ENCODE measurements at regions not wholly inside any gene's neighbourhood (a gene's known extent, or its start where the extent isn't known, plus 50 kb on each side); places are given as distances from the start of the nearest gene placed in this dataset.

- no peak overlapping the region for H3K4me3 ChIP-seq (ENCODE audit: low read length)
- POLR2A ChIA-PET: no interaction called here
- H3K27ac ChIP-seq (ENCODE audit: low read depth in 1 of 2, low read length in 2 of 2): no peak overlapping the region
- Mint-ChIP-seq H3K4me1 (ENCODE audit: low read depth) (no peaks in the 10 kb centered on the region), H3K4me3 (no peak overlapping the region), H3K27ac (no peak overlapping the region), H3K36me3 (ENCODE audit: low read depth) (no peaks in the 10 kb centered on the region), H3K9me3 (no peaks in the 10 kb centered on the region), H3K27me3 (no peaks in the 10 kb centered on the region)
- intact Hi-C loops (cut with DNase I, micrococcal nuclease): no loop called here
- H3K9me3 ChIP-seq (ENCODE audit: control insufficient read depth in 1 of 2, insufficient read depth in 1 of 2, low read length in 2 of 2): no peaks in the 10 kb centered on the region
- no peaks in the 10 kb centered on the region for H3K36me3 ChIP-seq (ENCODE audit: insufficient read depth, low read length)
- CTCF ChIA-PET: no interaction called here
- TF ChIP-seq, protein P1, sequence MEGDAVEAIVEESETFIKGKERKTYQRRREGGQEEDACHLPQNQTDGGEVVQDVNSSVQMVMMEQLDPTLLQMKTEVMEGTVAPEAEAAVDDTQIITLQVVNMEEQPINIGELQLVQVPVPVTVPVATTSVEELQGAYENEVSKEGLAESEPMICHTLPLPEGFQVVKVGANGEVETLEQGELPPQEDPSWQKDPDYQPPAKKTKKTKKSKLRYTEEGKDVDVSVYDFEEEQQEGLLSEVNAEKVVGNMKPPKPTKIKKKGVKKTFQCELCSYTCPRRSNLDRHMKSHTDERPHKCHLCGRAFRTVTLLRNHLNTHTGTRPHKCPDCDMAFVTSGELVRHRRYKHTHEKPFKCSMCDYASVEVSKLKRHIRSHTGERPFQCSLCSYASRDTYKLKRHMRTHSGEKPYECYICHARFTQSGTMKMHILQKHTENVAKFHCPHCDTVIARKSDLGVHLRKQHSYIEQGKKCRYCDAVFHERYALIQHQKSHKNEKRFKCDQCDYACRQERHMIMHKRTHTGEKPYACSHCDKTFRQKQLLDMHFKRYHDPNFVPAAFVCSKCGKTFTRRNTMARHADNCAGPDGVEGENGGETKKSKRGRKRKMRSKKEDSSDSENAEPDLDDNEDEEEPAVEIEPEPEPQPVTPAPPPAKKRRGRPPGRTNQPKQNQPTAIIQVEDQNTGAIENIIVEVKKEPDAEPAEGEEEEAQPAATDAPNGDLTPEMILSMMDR (IDR thresholded peaks at IDR 0.05): no peak
- ATAC-seq (ENCODE audit: poor library complexity) (no peak), DNase-seq (no peak)
- H3K4me1 ChIP-seq (ENCODE audit: insufficient read depth, low read length): no peaks in the 10 kb centered on the region
- H3K27me3 ChIP-seq (ENCODE audit: control insufficient read depth in 1 of 2, insufficient read depth in 2 of 2, low read length in 2 of 2): no peaks in the 10 kb centered on the region
Observed at GRCh38 chr5:111856876-111857466, 100.0 kb upstream of the NREP start.

DNA sequence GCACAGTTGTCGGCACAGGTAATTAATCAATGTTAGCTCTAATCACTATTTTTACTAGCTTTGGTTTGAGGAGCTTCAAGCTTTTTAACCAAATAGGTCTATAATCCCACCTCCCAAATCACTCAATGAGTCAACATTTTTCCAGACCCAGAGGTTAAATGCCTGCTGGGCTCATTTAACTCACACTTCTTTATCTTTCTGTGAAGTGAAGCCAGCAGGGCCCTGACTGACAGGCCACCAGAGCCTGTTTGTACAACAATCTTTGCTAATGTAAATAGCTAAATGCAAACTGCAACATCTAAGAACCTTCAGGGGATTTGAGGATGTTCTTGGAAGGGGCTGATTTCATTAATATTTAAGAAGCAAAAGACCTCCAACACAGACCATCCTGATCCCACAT is 98.4 kb upstream of the NREP start:
- ChIA-PET CTCF (no interaction called here), POLR2A (no interaction called here)
- DNase-seq (no peak), ATAC-seq (ENCODE audit: poor library complexity) (no peak)
- Histone ChIP-seq H3K36me3 (ENCODE audit: insufficient read depth, low read length) (no peaks in the 10 kb centered on the region), H3K27ac (ENCODE audit: low read depth in 1 of 2, low read length in 2 of 2) (no peak overlapping the region), H3K9me3 (ENCODE audit: control insufficient read depth in 1 of 2, insufficient read depth in 1 of 2, low read length in 2 of 2) (no peaks in the 10 kb centered on the region), H3K27me3 (ENCODE audit: control insufficient read depth in 1 of 2, insufficient read depth in 2 of 2, low read length in 2 of 2) (no peaks in the 10 kb centered on the region), H3K4me1 (ENCODE audit: insufficient read depth, low read length) (no peaks in the 10 kb centered on the region), H3K4me3 (ENCODE audit: low read length) (no peak overlapping the region)
- Mint-ChIP-seq H3K27me3 (no peaks in the 10 kb centered on the region), H3K36me3 (ENCODE audit: low read depth) (no peaks in the 10 kb centered on the region), H3K4me1 (ENCODE audit: low read depth) (no peaks in the 10 kb centered on the region), H3K27ac (no peak overlapping the region), H3K9me3 (no peaks in the 10 kb centered on the region), H3K4me3 (no peak overlapping the region)
- intact Hi-C loops (cut with DNase I, micrococcal nuclease): no loop called here
- TF ChIP-seq, protein P1 (IDR thresholded peaks at IDR 0.05): no peak

DNA sequence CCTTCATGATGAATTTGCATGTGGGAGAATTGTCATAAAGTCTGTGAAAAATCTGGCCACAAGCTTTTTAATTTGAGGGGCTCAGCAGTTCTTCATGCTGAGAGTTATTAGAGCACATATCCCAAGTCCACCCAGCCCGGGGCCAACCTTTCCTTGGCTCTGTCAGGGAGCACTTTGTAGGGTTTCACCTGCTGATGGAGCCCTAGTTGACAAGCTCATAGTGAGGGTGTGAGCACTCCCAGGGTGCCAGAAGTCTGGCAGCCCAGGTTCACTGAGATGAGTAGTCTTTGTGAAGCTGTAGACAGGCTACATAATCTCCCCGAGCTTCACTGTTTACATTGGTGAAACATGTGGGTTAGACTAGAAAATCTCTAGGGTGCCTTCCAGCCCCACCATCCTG is 97.2 kb upstream of the NREP start:
- Histone ChIP-seq H3K36me3 (ENCODE audit: insufficient read depth, low read length) (no peaks in the 10 kb centered on the region), H3K4me1 (ENCODE audit: insufficient read depth, low read length) (no peaks in the 10 kb centered on the region), H3K4me3 (ENCODE audit: low read length) (no peak overlapping the region), H3K27ac (ENCODE audit: low read depth in 1 of 2, low read length in 2 of 2) (no peak overlapping the region), H3K27me3 (ENCODE audit: control insufficient read depth in 1 of 2, insufficient read depth in 2 of 2, low read length in 2 of 2) (no peaks in the 10 kb centered on the region), H3K9me3 (ENCODE audit: control insufficient read depth in 1 of 2, insufficient read depth in 1 of 2, low read length in 2 of 2) (no peaks in the 10 kb centered on the region)
- ATAC-seq (ENCODE audit: poor library complexity) (no peak), DNase-seq (no peak)
- intact Hi-C loops (cut with DNase I, micrococcal nuclease): no loop called here
- H3K9me3 Mint-ChIP-seq: no peaks in the 10 kb centered on the region
- ChIA-PET POLR2A (no interaction called here), CTCF (no interaction called here)
- H3K27me3 Mint-ChIP-seq: no peaks in the 10 kb centered on the region
- H3K27ac Mint-ChIP-seq: no peak overlapping the region
- no peak overlapping the region for H3K4me3 Mint-ChIP-seq
- no peaks in the 10 kb centered on the region for H3K4me1 Mint-ChIP-seq (ENCODE audit: low read depth)
- TF ChIP-seq, protein P1 (IDR thresholded peaks at IDR 0.05): no peak
- no peaks in the 10 kb centered on the region for H3K36me3 Mint-ChIP-seq (ENCODE audit: low read depth)

Measured in CD4-positive, alpha-beta T cell (primary cell).